GM19239 (cell line): ENCODE measurements at regions not wholly inside any gene's neighbourhood (a gene's known extent, or its start where the extent isn't known, plus 50 kb on each side); places are given as distances from the start of the nearest gene placed in this dataset.
A peak's percentile ranks its signal among the peaks of the same experiment; 100 is the strongest.
"Not testable (repeated sequence)": the region's sequence is repeated elsewhere in the genome, so short reads cannot be mapped to it uniquely, and the experiment has no call there.

Experiments
- DNase-seq: peaks from one replicate; pipeline ENCODE4 v3.0.0; 2011; ENCODE audit warnings: low spot score; ENCODE audit not compliant: insufficient read length
- FAIRE-seq: peaks from 2 replicates; lab custom pipeline; 2011; peaks lifted over from hg19 to GRCh38; lab: Jason Lieb, UNC

DNA sequence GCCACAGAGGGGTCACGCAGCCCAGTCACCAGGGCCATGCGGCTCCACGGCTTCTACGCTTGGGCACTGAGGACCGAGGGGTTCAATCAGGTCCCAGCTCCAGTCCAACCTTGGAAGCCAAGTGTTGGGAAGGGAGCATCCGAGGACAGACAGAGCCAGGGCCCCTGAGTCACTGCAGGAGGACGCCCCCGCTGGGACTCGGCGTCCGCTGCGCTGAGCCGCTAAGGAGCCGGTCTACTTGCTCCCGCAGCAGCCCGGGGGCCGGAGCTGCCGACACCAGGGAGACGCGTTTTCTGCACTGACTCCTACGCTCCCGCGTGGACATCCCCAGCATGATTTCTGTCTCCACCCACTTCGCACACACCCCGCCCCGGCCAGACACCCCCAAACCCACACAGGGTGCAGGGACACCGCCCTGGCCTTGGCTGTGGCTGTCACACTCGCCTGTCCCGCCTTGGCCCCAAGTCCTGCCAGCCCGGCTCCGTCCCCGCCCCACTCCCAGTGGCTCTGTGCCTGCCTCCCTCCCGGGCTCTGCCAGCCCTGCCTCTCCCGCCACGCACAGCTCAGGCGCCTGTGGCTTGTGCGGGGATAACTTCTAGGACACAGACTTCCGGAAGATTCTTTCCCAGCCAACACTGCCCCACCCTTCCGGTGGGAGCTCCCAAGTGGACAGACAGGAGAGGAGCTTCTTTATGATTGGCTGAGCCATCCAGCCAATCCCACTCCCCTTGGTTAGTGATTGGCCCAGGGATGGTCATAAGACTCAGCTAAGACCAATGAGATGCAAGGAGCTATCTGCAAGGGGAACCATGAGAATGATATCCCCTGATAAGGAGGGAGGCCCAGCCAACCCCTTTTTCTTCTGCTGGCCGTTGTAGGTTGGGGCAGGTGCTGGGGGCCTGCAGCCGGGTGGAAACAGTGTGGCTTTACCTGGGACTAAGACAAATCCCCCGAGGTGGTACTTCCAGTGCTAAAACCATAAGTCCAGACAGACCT is 118.9 kb upstream of the SFSWAP start:
- DNase-seq (no peak), FAIRE-seq (no peak)

GRCh38 chr12:131592972-131593371 is 117.9 kb upstream of the SFSWAP start:
- peak; percentile 90 for FAIRE-seq
- peak; percentile 80 for DNase-seq

DNA sequence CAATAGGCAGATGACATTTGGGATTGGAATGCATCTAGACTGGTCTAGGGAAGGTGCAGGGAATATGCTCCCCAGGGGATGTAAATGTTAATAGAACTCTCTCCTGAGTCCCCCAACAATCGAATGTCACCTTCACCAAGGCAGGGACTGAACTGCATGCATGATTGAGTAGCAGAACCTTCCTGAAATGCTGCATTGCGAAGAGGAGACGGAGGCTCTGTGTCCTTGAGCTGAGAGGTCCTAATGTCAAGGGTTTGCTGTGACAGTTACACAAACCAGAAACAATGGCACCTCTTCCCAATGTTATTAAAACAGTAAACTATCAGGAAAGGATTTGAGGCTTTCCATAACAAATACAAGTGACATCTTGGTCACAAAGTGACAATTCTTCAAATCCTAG is 117.5 kb upstream of the SFSWAP start:
- peak; percentile 18 for FAIRE-seq

GRCh38 chr12:131596115-131596514 is 114.8 kb upstream of the SFSWAP start:
- FAIRE-seq (no peak), DNase-seq (no peak)

More for the DNA sequence above, 117.5 kb upstream of the SFSWAP start:
- no peak for DNase-seq

DNA sequence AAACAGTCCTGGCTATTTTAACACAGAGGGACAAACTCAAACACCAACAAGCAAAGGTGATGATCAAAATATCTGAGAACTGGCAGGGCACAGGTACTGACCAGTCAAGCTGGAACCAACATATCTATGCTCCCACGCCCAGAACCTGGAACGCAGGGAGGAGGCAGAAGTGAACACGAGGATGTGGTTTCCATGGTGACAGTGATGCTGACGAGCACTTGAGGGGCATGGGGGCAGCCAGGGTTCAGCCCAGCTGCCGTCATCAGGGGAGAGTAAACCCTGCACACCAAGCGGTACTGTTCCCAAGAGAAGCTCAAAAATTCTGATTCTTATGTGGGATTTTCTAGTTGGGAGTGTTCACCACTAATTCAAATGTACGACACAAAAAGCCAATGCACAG is 113.6 kb upstream of the SFSWAP start:
- no peak for DNase-seq

DNA sequence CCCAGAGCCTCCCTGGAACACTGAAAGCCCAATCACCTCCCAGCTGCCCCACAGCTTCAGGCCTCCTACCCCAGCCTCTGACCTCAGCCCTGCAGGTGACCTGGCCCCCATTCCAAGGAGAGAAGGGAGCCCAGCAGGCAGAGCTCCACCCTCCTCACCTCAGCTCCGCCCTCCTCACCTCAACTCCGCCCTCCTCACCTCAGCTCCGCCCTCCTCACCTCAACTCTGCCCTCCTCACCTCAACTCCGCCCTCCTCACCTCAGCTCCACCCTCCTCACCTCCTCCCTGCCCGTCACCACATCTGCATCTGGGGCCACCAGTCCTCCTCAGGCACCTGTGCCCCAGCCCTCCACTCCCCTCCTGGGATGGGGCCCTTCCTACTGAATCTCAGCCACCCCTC is 112.2 kb upstream of the SFSWAP start:
- DNase-seq, result no peak
- FAIRE-seq, result no peak

More for the DNA sequence above, 113.6 kb upstream of the SFSWAP start:
- no peak for FAIRE-seq

GRCh38 chr12:131599190-131600159 is 111.4 kb upstream of the SFSWAP start:
- DNase-seq, result no peak
- FAIRE-seq, result no peak

DNA sequence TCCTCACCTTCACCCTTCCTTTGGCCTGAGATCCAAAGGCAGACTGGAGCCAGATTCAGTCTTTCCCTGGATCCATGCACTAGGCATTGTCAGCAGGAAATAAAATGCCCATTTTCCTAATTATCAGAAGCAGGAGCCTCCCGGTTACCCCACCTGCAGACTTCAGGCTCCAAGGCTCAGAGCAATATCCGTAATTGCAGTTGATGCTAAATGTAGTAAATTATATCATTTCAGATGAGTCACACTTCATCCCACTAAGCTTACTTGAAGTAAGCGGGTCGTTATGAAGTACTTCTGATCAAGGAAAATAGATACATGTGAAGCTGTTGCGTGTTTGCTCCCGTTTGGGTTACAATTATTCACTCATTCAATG is 110.7 kb upstream of the SFSWAP start:
- FAIRE-seq (no peak), DNase-seq (no peak)

DNA sequence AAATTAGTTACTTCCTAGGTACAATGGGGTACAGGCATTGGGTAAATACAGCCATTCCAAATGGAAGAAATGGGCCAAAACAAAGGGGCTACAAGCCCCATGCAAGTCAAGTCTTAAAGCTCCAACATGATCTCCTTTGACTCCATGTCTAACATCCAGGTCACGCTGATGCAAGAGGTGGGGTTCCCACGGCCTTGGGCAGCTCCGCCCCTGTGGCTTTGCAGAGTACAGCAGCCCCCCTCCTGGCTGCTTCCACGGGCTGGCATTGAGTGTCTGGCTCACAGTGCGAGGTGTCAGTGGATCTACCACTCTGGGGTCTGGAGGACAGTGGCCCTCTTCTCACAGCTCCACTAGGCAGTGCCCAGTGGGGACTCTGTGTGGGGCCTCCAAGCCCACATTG is 109.4 kb upstream of the SFSWAP start:
- DNase-seq, FAIRE-seq: not testable (repeated sequence)

DNA sequence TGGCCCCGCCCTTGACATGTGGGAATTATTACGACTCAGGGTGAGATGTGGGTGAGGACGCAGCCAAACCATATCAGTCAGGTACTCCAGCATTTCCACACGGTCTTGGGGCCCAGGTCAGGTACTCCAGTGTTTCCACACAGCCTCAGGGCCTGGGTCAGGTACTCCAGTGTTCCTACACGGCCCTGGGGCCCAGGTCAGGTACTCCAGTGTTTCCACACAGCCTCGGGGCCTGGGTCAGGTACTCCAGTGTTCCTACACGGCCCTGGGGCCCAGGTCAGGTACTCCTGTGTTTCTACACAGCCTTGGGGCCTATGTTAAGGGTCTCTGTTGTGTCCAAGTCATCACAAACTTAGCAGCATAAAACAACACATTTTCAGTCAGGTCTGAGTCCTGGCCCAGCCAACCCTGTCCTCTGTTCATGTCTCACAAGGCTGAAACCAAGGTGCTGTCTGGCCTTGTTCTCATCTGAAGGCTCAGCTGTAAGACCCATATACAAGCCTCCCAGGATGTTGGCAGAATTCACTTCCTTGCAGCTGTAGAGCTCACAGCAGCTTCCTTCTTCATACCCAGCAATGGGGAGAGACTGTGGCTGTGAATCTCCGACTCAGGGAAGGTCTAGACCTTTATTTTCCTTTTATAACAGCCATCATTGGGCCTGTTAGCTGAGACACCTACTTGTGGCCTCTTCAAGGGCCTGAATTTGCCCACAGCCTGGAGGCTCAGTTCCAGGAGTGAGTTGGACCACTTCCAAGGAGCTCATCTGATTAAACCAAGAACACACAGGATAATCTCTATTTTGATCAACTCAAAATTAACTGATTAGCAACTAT is 107.6 kb upstream of the SFSWAP start:
- FAIRE-seq, result no peak
- DNase-seq, result no peak

- peak; percentile 59 for DNase-seq
- FAIRE-seq, result peak; percentile 86
These were observed 106.7 kb upstream of the SFSWAP start for GRCh38 chr12:131603939-131604795.

GRCh38 chr12:131604859-131605258 is 106.0 kb upstream of the SFSWAP start:
- DNase-seq (no peak), FAIRE-seq (no peak)

DNA sequence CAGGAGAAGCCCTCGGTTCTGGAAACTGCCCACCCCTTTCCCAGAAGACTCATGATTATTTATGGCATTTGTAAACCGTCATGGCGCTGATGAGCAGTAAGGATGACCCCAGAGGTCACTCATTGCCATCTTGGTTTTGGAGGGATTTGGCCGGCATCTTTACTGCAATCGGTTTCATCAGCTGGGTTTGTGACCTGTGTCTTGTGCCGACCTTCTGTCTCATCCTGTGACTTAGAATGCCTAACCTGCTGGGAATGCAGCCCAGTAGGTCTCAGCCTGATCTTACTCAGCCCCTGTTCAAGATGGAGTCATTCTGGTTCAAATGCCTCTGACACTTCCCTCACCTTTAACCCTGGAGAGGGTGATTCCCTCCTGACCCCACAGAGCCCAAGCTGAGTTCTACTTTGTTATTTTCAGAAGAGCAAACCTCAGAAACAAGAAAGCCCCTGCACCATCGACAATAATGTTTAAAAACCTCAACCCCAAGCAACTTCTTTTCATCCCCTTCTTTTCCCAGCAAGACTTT is 105.5 kb upstream of the SFSWAP start:
- FAIRE-seq, result no peak
- DNase-seq, result no peak

DNA sequence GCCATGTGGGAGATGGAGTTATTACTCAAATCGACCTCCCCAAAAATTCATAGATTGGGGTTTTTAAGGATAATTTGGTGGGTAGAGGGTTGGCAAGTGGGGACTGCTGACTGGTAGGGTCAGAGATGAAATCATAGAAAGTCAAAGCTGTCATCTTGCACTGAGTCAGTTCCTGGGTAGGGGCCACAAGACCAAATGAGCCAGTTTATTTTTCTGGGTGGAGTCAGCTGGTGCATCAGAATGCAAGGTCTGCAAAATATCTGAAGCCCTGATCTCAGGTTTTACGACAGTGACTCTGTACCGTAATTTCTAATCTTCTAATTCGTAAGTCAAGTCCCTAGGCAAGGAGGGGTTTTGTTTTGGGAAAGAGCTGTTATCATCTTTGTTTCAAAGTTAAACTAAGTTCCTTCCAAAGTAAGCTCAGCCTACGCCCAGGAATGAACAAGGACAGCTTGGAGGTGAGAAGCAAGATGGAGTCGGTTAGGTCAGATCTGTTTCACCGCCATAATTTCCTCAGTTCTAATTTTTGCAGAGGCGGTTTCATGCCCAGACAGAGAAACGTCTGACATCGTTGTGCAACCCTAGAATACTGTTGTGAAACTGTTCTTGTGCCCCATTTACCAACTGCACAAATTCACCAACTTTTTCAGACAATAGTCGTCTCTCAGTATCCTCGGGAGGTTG is 104.5 kb upstream of the SFSWAP start:
- no peak for DNase-seq
- FAIRE-seq, result peak; percentile 47

DNA sequence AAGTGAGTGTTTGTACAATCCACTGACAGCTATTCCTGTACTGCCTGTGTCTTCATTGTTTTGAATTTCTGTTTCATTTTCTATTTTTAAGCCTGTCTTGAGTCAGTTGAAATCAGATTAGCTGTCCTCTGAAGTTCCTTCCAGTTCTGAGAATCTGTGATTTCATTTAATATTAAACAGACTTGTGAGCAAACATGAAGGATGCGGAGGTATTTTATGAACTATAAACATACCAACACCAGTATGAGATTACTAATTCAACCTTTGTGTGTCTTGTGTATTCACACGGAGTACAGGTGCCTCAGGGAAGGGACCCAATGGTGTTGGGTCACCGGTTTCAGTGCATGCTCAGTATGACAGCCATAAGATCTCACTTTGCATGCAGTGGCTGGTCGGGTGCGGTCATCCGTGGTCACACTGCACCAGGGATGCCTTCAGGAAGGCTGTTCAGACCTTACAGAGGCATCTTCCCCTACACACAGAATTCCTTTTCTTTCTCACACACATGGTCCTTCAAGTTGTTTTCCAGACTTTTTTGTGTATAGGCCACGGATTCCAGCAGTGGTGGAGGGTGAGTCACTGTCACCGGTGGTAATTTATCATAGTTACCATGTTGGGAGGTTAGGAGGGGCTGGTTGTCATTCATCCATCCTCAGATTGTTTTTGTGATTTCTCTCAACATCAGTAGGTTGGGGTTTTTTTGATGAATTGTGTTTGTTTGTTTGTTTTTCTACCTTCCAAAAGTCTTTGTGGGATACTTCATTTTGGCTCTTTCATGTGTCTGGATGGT is 103.0 kb upstream of the SFSWAP start:
- DNase-seq, result peak; percentile 57
- FAIRE-seq, result peak; percentile 92

GRCh38 chr12:131608740-131609690 is 101.9 kb upstream of the SFSWAP start:
- DNase-seq (peak; percentile 62), FAIRE-seq (peak; percentile 87)
